GM23248 (cell line): ENCODE measurements at regions not wholly inside any gene's neighbourhood (a gene's known extent, or its start where the extent isn't known, plus 50 kb on each side); places are given as distances from the start of the nearest gene placed in this dataset.
A peak's percentile ranks its signal among the peaks of the same experiment; 100 is the strongest.

Source experiments
- DNase-seq: peaks from one replicate; pipeline ENCODE4 v3.0.0-alpha.2; 2015
- H2AFZ ChIP-seq: fragments of 200-600 bp; sonication (generic); 2 replicates; pipeline ENCODE4 v1.6.1; 2016; ENCODE audit warnings: antibody characterized with exemption
- H3F3A ChIP-seq: fragments of 200-600 bp; sonication (generic); 2 replicates; pipeline ENCODE4 v1.6.1; 2016; ENCODE audit warnings: mild to moderate bottlenecking, antibody characterized with exemption, mixed run types; ENCODE audit not compliant: insufficient read depth
- H3K27ac ChIP-seq: fragments of 200-600 bp; sonication (generic); 2 replicates; pipeline ENCODE4 v1.5.1; 2016; ENCODE audit warnings: mild to moderate bottlenecking
- H3K27me3 ChIP-seq: fragments of 200-600 bp; sonication (generic); replicated peaks from 2 replicates; pipeline ENCODE4 v1.6.1; 2016; ENCODE audit warnings: mild to moderate bottlenecking; ENCODE audit not compliant: insufficient read depth
- H3K36me3 ChIP-seq: fragments of 200-600 bp; sonication (generic); 2 replicates; pipeline ENCODE4 v1.6.1; 2016; ENCODE audit warnings: low read depth, mild to moderate bottlenecking
- H3K4me1 ChIP-seq: fragments of 200-600 bp; sonication (generic); 2 replicates; pipeline ENCODE4 v1.6.1; 2016; ENCODE audit warnings: mild to moderate bottlenecking; ENCODE audit not compliant: insufficient read depth
- H3K4me2 ChIP-seq: fragments of 200-600 bp; sonication (generic); one replicate; pipeline ENCODE4 v1.6.1; 2016; ENCODE audit warnings: mild to moderate bottlenecking; ENCODE audit not compliant: unreplicated experiment
- H3K4me3 ChIP-seq: fragments of 200-600 bp; sonication (generic); 2 replicates; pipeline ENCODE4 v1.5.1; 2016; ENCODE audit warnings: mild to moderate bottlenecking
- H3K79me2 ChIP-seq: fragments of 200-600 bp; sonication (generic); 2 replicates; pipeline ENCODE4 v1.6.1; 2016; ENCODE audit warnings: mild to moderate bottlenecking; ENCODE audit not compliant: insufficient read depth
- H3K9ac ChIP-seq: fragments of 200-600 bp; sonication (generic); 2 replicates; pipeline ENCODE4 v1.6.1; 2016; ENCODE audit warnings: mild to moderate bottlenecking
- H3K9me2 ChIP-seq: fragments of 200-600 bp; sonication (generic); 2 replicates; pipeline ENCODE4 v1.6.1; 2016; ENCODE audit warnings: mixed run types, mild to moderate bottlenecking, moderate library complexity; ENCODE audit not compliant: insufficient read depth
- H3K9me3 ChIP-seq: fragments of 200-600 bp; sonication (generic); one replicate; pipeline ENCODE4 v1.6.1; 2017; ENCODE audit warnings: low read depth
- H4K20me1 ChIP-seq: fragments of 200-600 bp; sonication (generic); 2 replicates; pipeline ENCODE4 v1.6.0; 2016; ENCODE audit not compliant: insufficient read depth
- EZH2 ChIP-seq: fragments of 200-600 bp; sonication (generic); IDR thresholded peaks from 2 replicates; pipeline ENCODE4 v1.6.1; 2018; ENCODE audit warnings: antibody characterized with exemption, mild to moderate bottlenecking; ENCODE audit not compliant: insufficient read depth, poor library complexity, severe bottlenecking
- EZH2phosphoT487 ChIP-seq: fragments of 200-600 bp; sonication (generic); IDR thresholded peaks from 2 replicates; pipeline ENCODE4 v1.6.1; 2018; ENCODE audit warnings: antibody characterized with exemption, moderate library complexity, mild to moderate bottlenecking, low read depth; ENCODE audit not compliant: insufficient read depth
- WGBS, 2 experiments: methylation state at CpG; one replicate each; pipeline ENCODE4 v1.1.6; 2015 to 2017; ENCODE audit warnings: low lambda C conversion rate in 2 of 2, low coverage in 1 of 2; ENCODE audit errors: missing lambda C conversion rate in 2 of 2; 5-methylcytosine and 5-hydroxymethylcytosine counted together
- in situ Hi-C: fragments of 300-500 bp; cut with MboI; formaldehyde crosslinking; loops from 2 replicates; pipeline ENCODE4 v1.15.0; 2020

DNA sequence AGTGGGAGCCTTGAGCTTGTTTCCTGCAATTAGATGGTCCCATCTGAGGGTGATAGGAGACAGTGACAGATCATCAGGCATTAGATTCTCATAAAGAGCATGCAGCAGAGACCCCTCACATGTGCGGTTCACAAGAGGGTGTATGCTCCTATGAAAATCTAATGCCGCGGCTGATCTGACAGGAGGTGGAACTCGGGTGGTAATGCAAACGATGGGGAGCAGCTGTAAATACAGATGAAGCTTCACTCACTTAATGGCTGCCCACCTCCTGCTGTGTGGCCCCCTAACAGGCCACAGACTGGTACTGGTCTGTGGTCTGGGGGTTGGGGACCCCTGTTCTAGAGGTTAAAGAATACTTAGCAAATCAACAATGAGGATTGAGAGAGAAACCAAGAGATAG lies 201.5 kb upstream of the PITX2 start:
- Histone ChIP-seq H3K4me2 (no peak overlapping the region), H3K4me3 (no peak overlapping the region), H3K9ac (no peak overlapping the region), H3K27ac (no peak overlapping the region), H3F3A (no peaks in the 10 kb centered on the region), H3K4me1 (no peaks in the 10 kb centered on the region), H3K9me3 (no peaks in the 10 kb centered on the region), H3K36me3 (no peaks in the 10 kb centered on the region), H2AFZ (no peak overlapping the region), H4K20me1 (no peaks in the 10 kb centered on the region), H3K9me2 (no peaks in the 10 kb centered on the region; the same call in 1 of the 2 replicates), H3K79me2 (no peaks in the 10 kb centered on the region), H3K27me3 (no peaks in the 10 kb centered on the region)
- TF ChIP-seq EZH2phosphoT487 (no peak), EZH2 (no peak)
- 97 to 99% methylated on average over 5 of the region's 5 CpGs for WGBS, 2 experiments
- DNase-seq = no peak
- in situ Hi-C loops = no loop called here

DNA sequence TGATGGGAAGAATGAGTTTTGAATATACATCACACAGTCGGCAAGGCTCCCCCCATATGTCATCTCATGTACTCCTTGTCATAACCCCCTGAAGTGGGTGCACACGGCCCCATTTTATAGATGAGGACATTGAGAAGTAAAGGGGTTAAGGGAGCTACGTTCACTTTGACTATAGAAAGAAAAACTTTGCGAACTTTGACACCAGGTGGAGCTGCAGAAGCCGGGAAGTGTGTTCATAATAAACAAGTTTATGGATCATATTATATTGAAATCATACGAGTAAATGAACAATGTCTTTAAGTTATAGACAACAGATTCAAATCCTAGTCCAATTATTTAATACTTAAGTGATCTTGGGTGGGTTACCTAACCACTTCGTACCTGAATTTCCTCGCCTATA lies 203.8 kb upstream of the PITX2 start:
- WGBS, 2 experiments = 76 to 82% methylated on average over 8 of the region's 8 CpGs
- no peaks in the 10 kb centered on the region for H3K27me3 ChIP-seq
- TF ChIP-seq EZH2 = no peak
- TF ChIP-seq EZH2phosphoT487 = no peak
- H3K4me3 ChIP-seq = no peak overlapping the region
- H2AFZ ChIP-seq = no peak overlapping the region
- in situ Hi-C loops = no loop called here
- no peaks in the 10 kb centered on the region for H3K4me1 ChIP-seq
- no peak for DNase-seq
- no peaks in the 10 kb centered on the region for H3F3A ChIP-seq
- H3K9me2 ChIP-seq = no peaks in the 10 kb centered on the region; the same call in 1 of the 2 replicates
- H3K9ac ChIP-seq = no peak overlapping the region
- H3K4me2 ChIP-seq = no peak overlapping the region
- H3K27ac ChIP-seq = no peak overlapping the region
- H4K20me1 ChIP-seq = no peaks in the 10 kb centered on the region
- no peaks in the 10 kb centered on the region for H3K79me2 ChIP-seq
- no peaks in the 10 kb centered on the region for H3K36me3 ChIP-seq
- H3K9me3 ChIP-seq = no peaks in the 10 kb centered on the region

DNA sequence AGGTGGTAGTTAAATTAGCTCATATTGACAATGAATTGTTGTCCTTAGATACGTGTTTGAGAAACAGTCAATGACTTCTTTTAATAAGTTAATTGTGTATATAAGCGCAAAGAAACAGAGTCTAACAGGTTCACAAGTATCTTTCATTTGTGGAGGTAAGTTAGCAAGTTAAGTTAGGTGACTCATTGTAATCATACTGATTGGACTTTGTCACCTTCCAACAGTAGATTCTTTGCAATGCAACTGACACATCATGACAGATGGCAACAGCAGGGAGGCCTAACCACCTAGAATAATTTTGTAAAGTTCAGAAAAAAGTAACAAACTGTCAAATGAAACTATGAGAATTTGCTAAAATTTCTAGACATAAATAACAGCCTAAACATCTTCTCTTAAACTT lies 207.6 kb upstream of the PITX2 start:
- H4K20me1 ChIP-seq = no peaks in the 10 kb centered on the region
- no peaks in the 10 kb centered on the region for H3K79me2 ChIP-seq
- no peak overlapping the region for H3K4me3 ChIP-seq
- no peaks in the 10 kb centered on the region for H3K36me3 ChIP-seq
- in situ Hi-C loops = no loop called here
- H3K9me2 ChIP-seq = no peaks in the 10 kb centered on the region; the same call in 1 of the 2 replicates
- no peak for DNase-seq
- TF ChIP-seq EZH2 = no peak
- no peak overlapping the region for H3K27ac ChIP-seq
- H3K9me3 ChIP-seq = no peaks in the 10 kb centered on the region
- WGBS, 2 experiments = 46 to 48% methylated on average over 2 of the region's 2 CpGs
- no peak overlapping the region for H2AFZ ChIP-seq
- H3K27me3 ChIP-seq = no peaks in the 10 kb centered on the region
- H3K4me2 ChIP-seq = no peak overlapping the region
- H3F3A ChIP-seq = no peaks in the 10 kb centered on the region
- no peak overlapping the region for H3K9ac ChIP-seq
- no peaks in the 10 kb centered on the region for H3K4me1 ChIP-seq

- Histone ChIP-seq H3K9ac (no peak overlapping the region), H3K27ac (no peak overlapping the region), H2AFZ (no peak overlapping the region), H3K27me3 (no peaks in the 10 kb centered on the region), H3K4me1 (peaks cover 16% of the 10 kb centered on the region), H3K4me2 (no peak overlapping the region), H3K79me2 (no peaks in the 10 kb centered on the region), H3K4me3 (no peak overlapping the region), H3K9me2 (no peaks in the 10 kb centered on the region), H3K9me3 (no peaks in the 10 kb centered on the region), H3F3A (peaks cover 9% of the 10 kb centered on the region), H4K20me1 (no peaks in the 10 kb centered on the region), H3K36me3 (no peaks in the 10 kb centered on the region)
- 79 to 83% methylated on average over 7 of the region's 7 CpGs for WGBS, 2 experiments
- TF ChIP-seq EZH2phosphoT487 (no peak), EZH2 (no peak)
- DNase-seq = no peak
- in situ Hi-C loops = no loop called here
Observed at GRCh38 chr4:110837896-110838450, 215.1 kb upstream of the PITX2 start.

DNA sequence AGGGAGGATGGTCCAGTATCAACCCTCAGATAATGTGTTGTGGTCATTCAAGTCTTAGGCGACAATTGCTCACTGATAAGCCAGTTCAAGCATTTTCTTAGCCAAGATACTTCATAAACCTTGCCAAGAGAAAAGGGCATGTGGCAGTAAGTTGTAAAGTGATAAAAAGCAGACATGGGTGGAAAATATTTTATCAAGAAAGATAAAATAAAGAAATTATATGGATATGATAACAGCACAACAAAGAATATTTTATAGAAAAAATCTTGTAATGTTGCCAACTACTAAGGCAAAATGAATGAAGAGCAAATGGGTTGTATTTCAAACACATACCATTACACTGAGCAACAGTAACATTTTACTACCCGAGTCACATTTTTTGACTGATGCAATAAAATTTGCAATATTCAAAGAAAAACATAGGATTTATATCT lies 217.4 kb upstream of the PITX2 start:
- peak; percentile 72 for DNase-seq
- H3K4me1 ChIP-seq = peaks cover 16% of the 10 kb centered on the region
- H3K4me2 ChIP-seq = peak overlapping the region; percentile 42
- no peaks in the 10 kb centered on the region for H4K20me1 ChIP-seq
- H3K4me3 ChIP-seq = no peak overlapping the region
- H3K36me3 ChIP-seq = no peaks in the 10 kb centered on the region
- H3K79me2 ChIP-seq = no peaks in the 10 kb centered on the region
- no peak for TF ChIP-seq EZH2
- 42 to 47% methylated on average over 2 of the region's 2 CpGs for WGBS, 2 experiments
- H3K27me3 ChIP-seq = no peaks in the 10 kb centered on the region
- in situ Hi-C loops = no loop called here
- no peak overlapping the region for H3K27ac ChIP-seq
- no peak overlapping the region for H2AFZ ChIP-seq
- H3F3A ChIP-seq = peaks cover 9% of the 10 kb centered on the region
- no peaks in the 10 kb centered on the region for H3K9me3 ChIP-seq
- no peaks in the 10 kb centered on the region for H3K9me2 ChIP-seq
- no peak overlapping the region for H3K9ac ChIP-seq
